HFFc6 (cell line): ENCODE measurements at regions not wholly inside any gene's neighbourhood (a gene's known extent, or its start where the extent isn't known, plus 50 kb on each side); places are given as distances from the start of the nearest gene placed in this dataset.

ENCODE experiments used
- DNase-seq: peaks from one replicate; pipeline ENCODE4 v3.0.0-alpha.2; 2018
- H3K27ac Mint-ChIP-seq: 2 replicates; pipeline ENCODE4 v1.8.0; 2020; ENCODE audit warnings: mild to moderate bottlenecking, mixed read lengths
- H3K27me3 Mint-ChIP-seq: 2 replicates; pipeline ENCODE4 v1.8.0; 2021; ENCODE audit warnings: mild to moderate bottlenecking, moderate library complexity, mixed read lengths; ENCODE audit not compliant: insufficient read depth
- H3K36me3 Mint-ChIP-seq: 2 replicates; pipeline ENCODE4 v1.8.0; 2021; ENCODE audit warnings: low read depth, mixed read lengths
- H3K4me1 Mint-ChIP-seq: 2 replicates; pipeline ENCODE4 v1.8.0; 2020; ENCODE audit warnings: low read depth, mixed read lengths
- H3K4me3 Mint-ChIP-seq: 2 replicates; pipeline ENCODE4 v1.8.0; 2020; ENCODE audit warnings: mild to moderate bottlenecking, moderate library complexity, mixed read lengths
- H3K9me3 Mint-ChIP-seq: 2 replicates; pipeline ENCODE4 v1.8.0; 2020; ENCODE audit warnings: mild to moderate bottlenecking, mixed read lengths
- TF ChIP-seq, protein P1 (sequence below): fragments of 200-600 bp; sonication (generic); IDR thresholded peaks from 2 replicates; pipeline ENCODE4 v1.5.0; 2021; ENCODE audit warnings: antibody characterized with exemption, mild to moderate bottlenecking

DNA sequence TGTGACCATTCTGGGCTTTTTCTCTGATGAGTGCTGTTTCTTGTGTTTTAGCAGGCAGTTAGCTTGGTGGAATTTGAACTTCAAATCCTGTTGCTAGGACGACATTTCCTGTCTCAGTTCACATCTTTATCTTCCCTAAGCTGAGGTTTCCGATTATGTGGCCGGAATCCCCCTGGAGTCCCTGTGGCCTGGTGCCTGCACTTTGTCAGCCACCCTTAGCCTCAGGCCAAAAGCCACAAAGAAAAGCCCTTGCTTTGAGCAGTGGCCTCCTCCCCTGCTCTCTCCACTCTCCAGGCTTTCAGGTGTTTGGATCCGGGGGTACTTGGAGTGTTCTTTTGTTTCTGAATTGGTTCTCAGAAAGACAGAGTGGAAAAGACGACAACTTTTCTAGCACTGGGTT, 59.9 kb upstream of the PMEPA1 start:
- no peak overlapping the region for H3K4me3 Mint-ChIP-seq
- no peaks in the 10 kb centered on the region for H3K36me3 Mint-ChIP-seq
- no peaks in the 10 kb centered on the region for H3K9me3 Mint-ChIP-seq
- no peak for DNase-seq
- H3K27ac Mint-ChIP-seq = no peak overlapping the region
- peaks cover 7% of the 10 kb centered on the region for H3K27me3 Mint-ChIP-seq
- peaks cover 16% of the 10 kb centered on the region for H3K4me1 Mint-ChIP-seq
- TF ChIP-seq, protein P1, sequence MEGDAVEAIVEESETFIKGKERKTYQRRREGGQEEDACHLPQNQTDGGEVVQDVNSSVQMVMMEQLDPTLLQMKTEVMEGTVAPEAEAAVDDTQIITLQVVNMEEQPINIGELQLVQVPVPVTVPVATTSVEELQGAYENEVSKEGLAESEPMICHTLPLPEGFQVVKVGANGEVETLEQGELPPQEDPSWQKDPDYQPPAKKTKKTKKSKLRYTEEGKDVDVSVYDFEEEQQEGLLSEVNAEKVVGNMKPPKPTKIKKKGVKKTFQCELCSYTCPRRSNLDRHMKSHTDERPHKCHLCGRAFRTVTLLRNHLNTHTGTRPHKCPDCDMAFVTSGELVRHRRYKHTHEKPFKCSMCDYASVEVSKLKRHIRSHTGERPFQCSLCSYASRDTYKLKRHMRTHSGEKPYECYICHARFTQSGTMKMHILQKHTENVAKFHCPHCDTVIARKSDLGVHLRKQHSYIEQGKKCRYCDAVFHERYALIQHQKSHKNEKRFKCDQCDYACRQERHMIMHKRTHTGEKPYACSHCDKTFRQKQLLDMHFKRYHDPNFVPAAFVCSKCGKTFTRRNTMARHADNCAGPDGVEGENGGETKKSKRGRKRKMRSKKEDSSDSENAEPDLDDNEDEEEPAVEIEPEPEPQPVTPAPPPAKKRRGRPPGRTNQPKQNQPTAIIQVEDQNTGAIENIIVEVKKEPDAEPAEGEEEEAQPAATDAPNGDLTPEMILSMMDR = no peak

DNA sequence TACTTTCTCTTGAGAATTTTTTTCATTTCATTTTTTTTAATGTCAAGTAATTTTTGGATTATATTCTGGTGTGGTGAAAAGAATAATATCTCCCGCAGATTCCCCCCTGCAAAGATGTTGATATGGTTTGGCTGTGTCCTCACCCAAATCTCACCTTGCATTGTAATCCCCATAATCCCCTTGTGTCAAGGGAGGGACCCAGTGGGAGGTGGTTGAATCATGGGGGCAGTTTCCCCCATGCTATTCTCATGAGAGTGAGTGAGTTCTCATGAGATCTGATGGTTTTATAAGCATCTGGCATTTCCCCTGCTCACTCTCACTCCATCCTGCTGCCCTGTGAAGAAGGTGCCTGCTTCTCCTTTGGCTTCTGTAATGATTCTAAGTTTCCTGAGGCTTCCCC, 58.7 kb upstream of the PMEPA1 start:
- Mint-ChIP-seq H3K36me3 (peaks cover 5% of the 10 kb centered on the region; the same call in 1 of the 2 replicates), H3K4me1 (peaks cover 16% of the 10 kb centered on the region), H3K27ac (no peak overlapping the region), H3K9me3 (peaks cover 8% of the 10 kb centered on the region; the same call in 1 of the 2 replicates), H3K27me3 (peaks cover 16% of the 10 kb centered on the region), H3K4me3 (no peak overlapping the region)
- no peak for DNase-seq
- TF ChIP-seq, protein P1 = no peak

DNA sequence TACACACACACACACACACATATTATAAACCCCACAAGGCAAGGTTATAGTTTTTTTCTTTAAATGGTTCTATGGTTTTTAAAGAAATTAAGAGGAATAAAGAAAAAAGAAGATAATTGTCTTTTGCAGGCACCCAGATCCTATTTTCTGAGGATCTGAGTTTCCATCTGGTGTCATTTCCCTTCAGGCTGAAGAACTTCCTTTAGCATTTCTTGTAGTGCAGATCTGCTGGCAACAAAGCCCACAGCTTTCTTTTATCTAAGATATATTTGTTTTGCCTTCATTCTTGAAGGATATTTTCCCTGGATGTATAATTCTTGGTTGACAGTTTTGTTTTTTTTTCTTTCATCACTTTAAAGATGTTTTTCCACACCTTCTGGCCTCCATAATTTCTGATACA, 57.6 kb upstream of the PMEPA1 start:
- DNase-seq = no peak
- TF ChIP-seq, protein P1 = no peak
- Mint-ChIP-seq H3K27me3 (peaks cover 22% of the 10 kb centered on the region), H3K27ac (no peak overlapping the region), H3K9me3 (peaks cover 9% of the 10 kb centered on the region; the same call in 1 of the 2 replicates), H3K36me3 (peaks cover 5% of the 10 kb centered on the region; the same call in 1 of the 2 replicates), H3K4me1 (peaks cover 5% of the 10 kb centered on the region), H3K4me3 (no peak overlapping the region)

DNA sequence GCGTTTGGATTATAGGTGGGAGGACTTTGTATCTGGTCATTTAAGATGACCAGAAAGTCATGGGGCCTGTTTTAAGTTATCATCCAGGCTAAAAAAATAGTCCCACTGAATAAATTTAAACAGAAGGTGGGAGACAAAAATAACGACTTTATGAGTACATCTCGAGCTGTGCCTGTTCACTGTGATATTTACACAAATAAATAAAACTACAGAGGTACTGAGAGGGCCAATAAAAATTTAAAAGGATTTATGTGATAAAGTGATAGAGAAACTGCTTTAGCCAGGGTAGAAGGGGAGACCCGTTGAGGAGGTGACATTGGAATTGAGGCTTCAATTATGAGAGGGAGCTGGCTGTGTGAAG, 53.4 kb upstream of the PMEPA1 start:
- TF ChIP-seq, protein P1 = no peak
- Mint-ChIP-seq H3K4me1 (no peaks in the 10 kb centered on the region), H3K4me3 (no peak overlapping the region), H3K9me3 (peaks cover 9% of the 10 kb centered on the region; the same call in 1 of the 2 replicates), H3K36me3 (peaks cover 5% of the 10 kb centered on the region; the same call in 1 of the 2 replicates), H3K27ac (no peak overlapping the region), H3K27me3 (peaks cover 34% of the 10 kb centered on the region)
- no peak for DNase-seq

DNA sequence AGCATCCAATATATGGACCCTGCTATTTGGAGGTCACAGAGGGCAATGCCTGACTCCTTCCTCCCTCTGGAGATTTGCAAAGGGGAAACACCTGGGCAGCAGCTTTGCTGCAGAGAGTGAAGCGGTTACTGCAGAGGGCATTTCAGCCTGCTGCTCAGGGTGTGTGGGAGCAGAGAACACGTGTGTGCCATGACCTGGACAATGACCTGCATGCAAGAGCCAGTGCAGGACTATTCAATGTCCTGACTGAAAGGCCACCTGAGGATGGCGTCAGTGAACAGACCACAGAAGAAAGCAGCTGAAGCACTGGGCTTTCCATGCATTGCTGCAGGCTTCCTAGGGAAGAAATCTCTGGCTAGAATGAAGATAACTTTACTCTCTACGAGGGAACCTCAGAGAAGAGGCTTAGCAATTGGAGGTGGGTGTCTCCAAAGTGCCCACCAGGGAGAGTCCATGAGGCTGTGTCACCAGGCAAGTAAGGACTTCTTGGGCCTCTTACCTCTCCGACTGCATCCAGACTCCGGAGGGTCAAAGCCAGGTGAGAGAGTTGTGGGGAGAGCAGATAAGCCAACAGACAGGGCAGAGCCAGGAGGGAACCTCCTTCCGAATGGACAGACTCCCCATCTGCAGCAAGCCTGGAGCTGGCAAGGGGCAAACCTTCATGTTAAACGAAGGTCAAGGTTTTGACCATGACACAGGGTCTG, 52.9 kb upstream of the PMEPA1 start:
- no peaks in the 10 kb centered on the region for H3K4me1 Mint-ChIP-seq
- peaks cover 36% of the 10 kb centered on the region for H3K27me3 Mint-ChIP-seq
- TF ChIP-seq, protein P1 = no peak
- H3K4me3 Mint-ChIP-seq = no peak overlapping the region
- no peak for DNase-seq
- H3K9me3 Mint-ChIP-seq = peaks cover 9% of the 10 kb centered on the region; the same call in 1 of the 2 replicates
- H3K36me3 Mint-ChIP-seq = peaks cover 5% of the 10 kb centered on the region; the same call in 1 of the 2 replicates
- no peak overlapping the region for H3K27ac Mint-ChIP-seq
